CD1c-positive myeloid dendritic cell (primary cell): ENCODE measurements at regions not wholly inside any gene's neighbourhood (a gene's known extent, or its start where the extent isn't known, plus 50 kb on each side); places are given as distances from the start of the nearest gene placed in this dataset.
"Not testable (repeated sequence)": the region's sequence is repeated elsewhere in the genome, so short reads cannot be mapped to it uniquely, and the experiment has no call there.

Experiments used
- DNase-seq: peaks from one replicate; pipeline ENCODE4 v3.0.0-alpha.2; 2016; ENCODE audit errors: extremely low spot score

DNA sequence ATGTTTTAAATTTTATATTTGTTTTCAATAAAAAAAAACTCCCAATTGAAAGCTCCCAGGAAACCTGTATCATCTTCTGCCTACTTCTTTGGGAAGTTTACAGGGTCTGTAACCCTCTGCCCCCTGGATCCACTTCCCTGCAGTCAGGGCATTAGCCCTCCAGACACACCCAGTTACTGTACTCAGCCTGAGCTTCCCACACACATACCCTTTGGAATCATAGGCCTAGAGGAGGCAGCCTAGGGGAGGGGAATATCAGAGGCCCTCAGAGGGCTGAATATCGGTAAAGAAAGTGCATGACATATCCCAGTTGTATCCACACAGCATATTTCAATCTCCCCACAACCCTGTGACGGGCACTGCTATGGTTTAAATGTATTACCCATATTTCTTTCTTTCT is 56.2 kb upstream of the TFPI start:
- DNase-seq, result not testable (repeated sequence)

DNA sequence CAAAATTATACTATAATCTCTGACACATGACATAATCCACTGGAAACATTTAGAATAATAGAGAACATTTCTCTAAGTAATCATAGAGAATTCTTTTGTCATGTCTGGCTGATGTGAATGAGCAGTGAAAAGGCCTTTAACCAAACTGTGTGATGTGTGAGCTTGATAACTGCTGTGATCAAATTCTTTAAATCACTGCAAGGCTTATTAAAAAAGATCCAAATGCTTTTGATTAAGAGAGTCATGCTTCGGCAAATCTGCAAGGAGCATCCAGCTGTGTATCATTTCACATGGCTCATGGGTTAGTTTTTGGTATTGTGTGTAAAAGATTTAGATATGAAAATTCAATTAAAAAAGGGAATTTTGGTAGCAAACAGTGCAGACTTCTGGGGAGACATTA is 58.6 kb upstream of the TFPI start:
- no peak for DNase-seq

GRCh38 chr2:187614756-187615155 is 60.5 kb upstream of the TFPI start:
- no peak for DNase-seq

DNA sequence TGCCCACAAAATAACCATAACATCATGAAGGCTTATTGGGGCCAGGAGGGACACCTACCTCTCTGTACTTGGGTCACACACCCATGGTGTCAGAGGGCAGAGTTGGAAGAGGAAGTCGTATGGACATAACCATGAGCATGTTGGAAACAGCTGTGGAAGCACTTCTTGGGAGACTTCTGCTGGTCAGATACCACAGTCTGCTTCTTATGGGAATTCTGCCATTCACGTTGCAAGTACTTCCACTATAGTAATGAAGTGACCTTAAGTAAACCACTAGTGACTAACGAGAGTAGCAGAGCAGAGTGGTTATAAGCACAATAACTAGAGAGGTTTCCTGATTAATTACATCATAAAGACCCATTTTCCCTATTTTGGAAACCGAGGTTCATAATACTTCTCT is 61.1 kb upstream of the TFPI start:
- no peak for DNase-seq

DNA sequence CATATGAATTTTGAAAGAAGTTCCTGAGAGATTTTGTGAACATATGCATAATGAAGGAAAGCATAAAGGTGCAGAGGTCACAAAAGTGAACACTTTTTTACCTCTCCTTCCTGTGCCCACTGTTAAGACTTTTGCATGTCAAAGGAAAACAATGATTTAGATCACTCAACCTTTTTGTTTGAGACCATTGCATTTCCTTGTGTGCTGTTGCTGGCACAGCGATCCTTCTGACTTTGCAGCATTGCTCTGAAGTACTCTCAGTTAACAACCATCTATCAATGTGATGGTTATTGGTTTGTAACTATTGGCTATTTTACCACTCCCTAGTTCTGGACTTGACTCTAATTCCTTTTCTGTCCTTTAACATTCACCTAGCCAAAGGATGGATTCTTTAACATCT is 61.7 kb upstream of the TFPI start:
- DNase-seq, result no peak

DNA sequence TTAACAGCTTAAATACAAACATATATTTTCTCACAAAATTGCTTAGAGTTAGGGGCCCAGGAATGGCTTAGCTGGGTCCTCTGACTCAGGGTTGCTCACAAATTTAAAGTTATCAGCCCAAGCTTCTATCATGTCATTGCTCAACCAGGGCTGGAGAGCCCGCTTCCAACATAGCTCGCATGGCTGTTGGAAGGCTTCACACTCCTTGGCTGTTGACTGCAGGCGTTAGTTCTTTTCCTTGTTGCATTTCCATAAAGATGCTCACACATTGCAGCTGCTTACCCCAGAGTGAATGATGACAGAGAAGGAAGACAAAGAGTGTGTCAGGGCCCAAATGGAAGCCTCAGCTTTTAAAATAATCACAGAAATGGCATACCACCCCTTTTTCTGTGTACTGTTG is 62.9 kb upstream of the TFPI start:
- no peak for DNase-seq

DNA sequence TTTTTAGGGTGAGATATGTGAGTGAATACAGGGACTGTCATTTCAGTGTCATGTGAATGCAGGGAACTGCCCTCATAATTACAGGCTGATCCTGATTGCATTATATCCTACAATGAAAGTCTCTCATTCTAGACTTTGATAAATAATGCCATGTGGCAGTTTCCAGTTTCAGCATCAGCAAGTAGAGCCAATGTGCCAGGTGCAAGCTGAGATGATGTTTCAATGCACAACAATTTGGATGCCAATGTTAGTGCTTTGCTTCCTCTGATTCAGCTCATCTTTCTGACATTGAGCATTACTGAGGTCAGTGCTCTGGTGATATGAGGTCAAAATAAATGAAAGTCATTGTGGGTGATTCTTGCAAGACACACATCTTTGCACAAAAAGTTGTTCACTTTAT is 63.7 kb upstream of the TFPI start:
- DNase-seq, result no peak

GRCh38 chr2:187618813-187619212 is 64.6 kb upstream of the TFPI start:
- no peak for DNase-seq

GRCh38 chr2:187627153-187627552 is 72.9 kb upstream of the TFPI start:
- DNase-seq, result no peak

- DNase-seq, result not testable (repeated sequence)
Measured at GRCh38 chr2:187636731-187637391, 82.6 kb upstream of the TFPI start.

- DNase-seq, result not testable (repeated sequence)
Measured at GRCh38 chr2:187637392-187637740, 83.1 kb upstream of the TFPI start.

DNA sequence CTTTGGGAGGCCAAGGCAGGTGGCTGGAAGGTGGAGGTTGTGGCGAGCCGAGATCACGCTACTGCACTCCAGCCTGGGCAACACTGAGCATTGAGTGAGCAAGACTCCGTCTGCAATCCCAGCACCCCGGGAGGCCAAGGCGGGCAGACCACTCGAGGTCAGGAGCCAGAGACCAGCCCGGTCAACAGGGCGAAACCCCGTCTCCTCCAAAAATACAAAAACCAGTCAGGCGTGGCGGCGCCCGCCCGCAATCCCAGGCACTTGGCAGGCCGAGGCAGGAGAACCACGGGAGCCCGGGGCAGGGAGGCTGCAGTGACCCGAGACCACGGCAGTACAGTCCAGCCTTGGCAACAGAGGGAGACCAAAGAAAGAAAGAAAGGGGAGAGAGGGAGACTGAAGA is 83.5 kb upstream of the TFPI start:
- not testable (repeated sequence) for DNase-seq

- no peak for DNase-seq
Measured at GRCh38 chr2:187638840-187639239, 84.6 kb upstream of the TFPI start.

GRCh38 chr2:187640926-187641510 is 86.8 kb upstream of the TFPI start:
- DNase-seq, result no peak

DNA sequence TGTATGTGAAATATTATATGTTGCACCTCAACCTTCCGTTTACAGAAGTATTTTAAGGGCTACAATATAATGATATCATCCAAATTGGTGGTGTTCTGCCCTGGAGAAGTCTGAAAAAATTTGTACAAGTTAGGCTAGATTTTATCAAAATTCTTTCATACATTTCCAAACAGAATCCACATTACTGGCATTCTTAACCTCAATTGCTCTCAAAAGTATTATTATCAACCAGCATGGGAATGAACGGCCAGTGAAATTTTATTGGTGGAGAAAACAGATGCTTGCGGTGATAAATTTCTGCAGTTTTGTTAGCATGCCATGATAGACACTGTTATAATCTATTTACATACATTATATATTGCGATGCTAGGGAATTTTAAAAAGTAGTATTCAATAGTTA is 88.3 kb upstream of the TFPI start:
- DNase-seq, result no peak

DNA sequence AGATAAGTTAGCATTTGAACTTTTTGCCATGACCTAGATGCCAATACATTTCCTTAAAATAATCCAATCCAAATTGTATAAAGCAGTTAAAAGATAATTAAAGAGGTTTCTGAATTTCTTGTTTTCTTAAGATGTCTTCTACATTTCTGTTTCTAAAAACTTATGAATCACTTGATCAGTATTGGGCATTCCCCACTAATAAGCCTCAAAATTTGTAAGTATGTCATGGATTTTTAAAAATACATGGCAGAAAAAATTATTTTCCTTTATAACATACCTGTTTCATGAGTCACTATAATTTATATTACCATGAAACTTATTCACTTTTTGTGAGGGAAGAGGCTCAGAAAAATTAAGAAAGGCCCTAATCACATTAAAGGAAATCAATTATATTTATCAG is 90.3 kb upstream of the TFPI start:
- DNase-seq, result no peak

DNA sequence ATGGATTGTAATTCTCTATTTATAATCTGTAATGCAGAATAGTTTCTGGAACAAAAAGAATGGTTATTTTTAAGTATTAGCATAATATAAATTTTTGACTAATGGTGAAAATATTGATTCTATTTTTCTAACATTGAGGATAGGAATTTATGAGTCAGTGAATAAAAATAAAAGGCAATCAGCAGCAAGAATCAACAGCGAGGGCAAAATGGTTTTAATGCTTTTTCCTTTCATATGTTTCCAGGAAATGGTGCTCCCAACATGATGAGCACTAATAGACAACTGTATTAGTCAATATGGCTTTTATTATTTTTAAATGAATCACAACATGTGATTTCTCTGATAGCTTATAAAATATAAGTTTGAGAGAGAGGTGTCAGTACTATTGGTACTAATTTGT is 90.7 kb upstream of the TFPI start:
- no peak for DNase-seq

DNA sequence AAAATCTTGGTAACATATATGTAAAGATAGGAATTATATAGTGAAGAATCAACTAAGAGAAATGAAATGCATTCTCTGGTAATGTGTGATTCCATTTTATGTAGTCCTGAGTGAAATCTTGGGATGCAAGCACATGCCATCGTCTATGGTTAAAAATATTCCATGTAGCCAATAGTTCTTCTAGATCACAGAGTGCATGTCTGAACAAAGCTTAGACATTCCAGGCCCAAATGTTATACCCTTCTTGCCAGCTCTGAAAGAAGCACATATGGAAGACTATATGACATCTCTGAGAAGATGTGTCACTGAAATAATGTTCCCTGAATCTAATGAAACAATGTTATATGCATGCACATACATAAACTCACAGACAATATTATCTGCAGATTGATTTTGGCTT is 92.3 kb upstream of the TFPI start:
- DNase-seq, result no peak

DNA sequence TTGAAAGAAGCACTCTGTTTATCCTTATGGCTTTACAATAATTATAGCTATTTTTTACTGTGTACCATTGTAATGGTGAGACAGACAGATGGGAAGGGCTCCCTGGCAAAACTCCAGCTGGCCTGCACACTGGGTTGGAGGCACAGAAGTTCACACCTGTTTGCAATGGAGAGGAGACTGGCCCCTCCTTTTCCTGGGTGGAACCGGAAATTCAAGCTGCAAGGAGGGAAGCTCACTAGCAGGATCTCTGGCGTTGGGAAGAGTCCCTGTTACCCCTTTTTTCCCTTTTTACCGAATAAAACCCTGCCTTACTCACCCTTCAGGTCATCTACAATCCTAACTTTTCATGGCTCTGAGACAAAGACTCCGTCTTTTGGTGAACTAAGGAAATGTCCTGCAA is 100.3 kb upstream of the TFPI start:
- DNase-seq, result no peak

DNA sequence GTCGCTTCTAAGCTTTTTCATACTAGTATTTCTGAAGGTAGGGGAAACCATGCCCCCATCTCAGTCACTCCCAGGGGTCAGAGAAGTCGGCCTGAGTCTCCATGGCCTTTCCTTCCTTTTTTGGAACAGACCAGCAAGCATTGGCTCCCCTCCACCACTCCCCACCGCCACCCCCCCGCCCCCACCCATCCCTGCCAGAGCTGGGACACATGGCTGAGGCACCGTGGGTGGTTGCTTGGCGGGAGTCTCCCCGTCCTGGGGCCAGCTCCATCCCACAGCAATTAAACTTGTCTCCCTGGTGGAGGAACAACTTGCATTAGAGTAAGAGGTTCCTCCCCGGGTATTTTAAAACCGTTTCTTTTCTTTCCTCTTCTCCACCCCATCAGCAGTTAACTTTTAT is 100.8 kb upstream of the TFPI start:
- DNase-seq, result no peak

- DNase-seq, result no peak
Measured at GRCh38 chr2:187656123-187656522, 101.9 kb upstream of the TFPI start.

DNA sequence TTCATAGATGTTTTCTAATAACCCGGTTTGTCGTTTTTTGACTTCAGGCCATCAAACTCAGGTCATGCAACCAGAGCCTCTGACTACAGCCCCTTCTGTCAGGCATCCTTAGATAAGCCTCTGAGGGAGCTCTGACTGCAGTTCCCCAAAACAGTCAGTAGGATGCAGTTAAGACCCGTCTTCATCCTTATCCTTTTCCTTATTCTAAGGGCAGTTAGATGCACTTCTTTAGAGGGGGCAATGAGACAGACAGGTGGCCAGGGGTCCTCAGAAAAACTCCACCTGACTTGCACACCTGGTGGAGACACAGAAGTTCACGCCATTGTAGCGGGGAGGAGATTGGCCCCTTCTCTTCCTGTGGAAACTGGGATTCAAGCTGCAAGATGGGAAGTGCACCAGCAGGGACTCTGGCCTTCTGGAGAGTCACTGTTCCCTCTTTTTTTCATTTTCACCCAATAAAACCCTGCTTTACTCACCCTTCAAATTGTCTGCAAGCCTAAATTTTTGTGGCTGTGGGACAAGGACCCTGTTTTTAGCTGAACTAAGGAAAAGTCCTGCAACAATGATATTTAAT is 104.8 kb upstream of the TFPI start:
- no peak for DNase-seq

DNA sequence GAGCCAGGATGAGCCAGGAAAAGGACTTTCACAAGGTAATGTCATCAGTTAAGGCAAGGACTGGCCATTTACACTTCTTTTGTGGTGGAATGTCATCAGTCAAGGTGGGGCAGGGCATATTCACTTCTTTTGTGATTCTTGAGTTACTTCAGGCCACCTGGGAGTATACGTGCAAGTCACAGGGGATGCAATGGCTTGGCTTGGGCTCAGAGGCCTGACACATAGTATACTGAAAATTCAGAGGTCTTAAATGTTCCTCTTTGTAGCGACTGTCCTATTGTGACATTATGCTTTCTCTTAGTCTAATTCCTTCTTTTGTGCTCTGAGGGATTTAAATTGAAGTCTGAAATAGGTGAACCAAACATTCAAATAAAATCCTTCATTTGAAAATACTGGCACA is 121.8 kb upstream of the TFPI start:
- not testable (repeated sequence) for DNase-seq

- no peak for DNase-seq
Measured at GRCh38 chr2:187679454-187679853, 125.2 kb upstream of the TFPI start.
